NCI-H524 (cell line): ENCODE measurements at regions not wholly inside any gene's neighbourhood (a gene's known extent, or its start where the extent isn't known, plus 50 kb on each side); places are given as distances from the start of the nearest gene placed in this dataset.
"Not testable (repeated sequence)": the region's sequence is repeated elsewhere in the genome, so short reads cannot be mapped to it uniquely, and the experiment has no call there.

Source experiments
- DNase-seq, 2 experiments: peaks; one replicate each; lab custom pipeline; 2025; lab: John Stamatoyannopoulos, UW

GRCh38 chr10:78649429-78649828 is 419.3 kb upstream of the ZMIZ1 start:
- DNase-seq: no peak

GRCh38 chr10:78650122-78650521 is 418.6 kb upstream of the ZMIZ1 start:
- DNase-seq: no peak

GRCh38 chr10:78651287-78651686 is 417.5 kb upstream of the ZMIZ1 start:
- DNase-seq: no peak

- no peak for DNase-seq
Measured at GRCh38 chr10:78653555-78653954, 415.2 kb upstream of the ZMIZ1 start.

- DNase-seq: no peak
Measured at GRCh38 chr10:78654047-78654590, 414.6 kb upstream of the ZMIZ1 start.

GRCh38 chr10:78655979-78656378 is 412.8 kb upstream of the ZMIZ1 start:
- DNase-seq: no peak

- DNase-seq: no peak
Measured at GRCh38 chr10:78656417-78657162, 412.2 kb upstream of the ZMIZ1 start.

GRCh38 chr10:78657163-78657861 is 411.5 kb upstream of the ZMIZ1 start:
- peak in 1 of 2 experiments; percentile 45 for DNase-seq

GRCh38 chr10:78657862-78658165 is 411.0 kb upstream of the ZMIZ1 start:
- no peak for DNase-seq

- DNase-seq: no peak
Measured at GRCh38 chr10:78658645-78659597, 409.8 kb upstream of the ZMIZ1 start.

- DNase-seq: no peak
Measured at GRCh38 chr10:78659598-78659967, 409.2 kb upstream of the ZMIZ1 start.

- no peak for DNase-seq
Measured at GRCh38 chr10:78660446-78661106, 408.2 kb upstream of the ZMIZ1 start.

- no peak for DNase-seq
Measured at GRCh38 chr10:78663721-78664120, 405.0 kb upstream of the ZMIZ1 start.

GRCh38 chr10:78664929-78665553 is 403.7 kb upstream of the ZMIZ1 start:
- peak in 1 of 2 experiments; percentile 7 for DNase-seq

- no peak for DNase-seq
Measured at GRCh38 chr10:78672918-78673317, 395.8 kb upstream of the ZMIZ1 start.

GRCh38 chr10:78681141-78681540 is 387.6 kb upstream of the ZMIZ1 start:
- DNase-seq: not testable (repeated sequence)

GRCh38 chr10:78681986-78682385 is 386.8 kb upstream of the ZMIZ1 start:
- not testable (repeated sequence) for DNase-seq

GRCh38 chr10:78684947-78685346 is 383.8 kb upstream of the ZMIZ1 start:
- DNase-seq: peak in 1 of 2 experiments; percentile 54

GRCh38 chr10:78685466-78686103 is 383.2 kb upstream of the ZMIZ1 start:
- no peak for DNase-seq

- DNase-seq: no peak
Measured at GRCh38 chr10:78686444-78687060, 382.2 kb upstream of the ZMIZ1 start.
